ENCODE measurements at regions not wholly inside any gene's neighbourhood (a gene's known extent, or its start where the extent isn't known, plus 50 kb on each side); places are given as distances from the start of the nearest gene placed in this dataset.

- TF ChIP-seq POLR2A (IDR thresholded peaks at IDR 0.05): no peak
- TF ChIP-seq CTCF (IDR thresholded peaks at IDR 0.05): no peak
Observed at GRCh38 chr12:76713130-76713529, 50.8 kb upstream of the ZDHHC17 start.

Data from esophagus squamous epithelium (tissue), 4 donors.